ENCODE measurements at regions not wholly inside any gene's neighbourhood (a gene's known extent, or its start where the extent isn't known, plus 50 kb on each side); places are given as distances from the start of the nearest gene placed in this dataset.

DNA sequence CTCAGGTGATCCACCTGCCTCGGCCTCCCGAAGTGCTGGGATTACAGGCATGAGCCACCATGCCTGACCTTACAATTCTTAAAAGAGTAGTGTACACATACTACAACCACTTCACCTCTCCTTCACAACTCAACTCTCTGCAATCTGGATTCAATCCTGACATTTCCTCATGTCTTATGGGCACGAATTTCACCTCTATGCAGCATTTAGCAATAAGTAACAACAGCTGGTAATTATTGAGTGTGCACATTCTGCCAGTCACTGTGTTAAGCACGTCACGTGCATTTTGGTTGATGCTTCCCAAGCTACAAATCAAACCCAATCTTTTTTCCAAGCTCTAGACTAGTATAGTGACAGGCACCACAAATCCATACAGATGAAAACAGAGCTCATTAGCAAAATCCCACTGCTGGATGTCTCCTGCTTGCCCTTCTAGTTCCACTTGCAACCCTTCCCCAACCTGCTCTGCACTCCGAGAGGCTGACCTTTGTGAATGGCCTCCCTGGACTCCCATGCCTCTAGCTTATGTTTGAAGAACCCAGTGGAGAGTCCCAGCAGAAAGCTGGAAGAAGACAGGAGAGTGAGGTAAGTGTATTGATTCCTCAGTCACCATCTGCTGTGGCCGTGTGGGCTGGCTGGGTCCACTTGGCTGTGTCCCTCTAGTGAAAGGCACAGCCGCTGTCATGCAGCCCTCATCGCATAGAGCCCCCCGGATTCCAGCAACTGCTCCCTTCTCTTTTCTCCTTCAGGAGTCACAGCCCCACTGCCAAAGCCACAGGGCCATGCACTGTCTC is 176.5 kb downstream of the MEX3B start:
- DNase-seq (ENCODE audit: low read depth in 2 of 2) = no peak

DNA sequence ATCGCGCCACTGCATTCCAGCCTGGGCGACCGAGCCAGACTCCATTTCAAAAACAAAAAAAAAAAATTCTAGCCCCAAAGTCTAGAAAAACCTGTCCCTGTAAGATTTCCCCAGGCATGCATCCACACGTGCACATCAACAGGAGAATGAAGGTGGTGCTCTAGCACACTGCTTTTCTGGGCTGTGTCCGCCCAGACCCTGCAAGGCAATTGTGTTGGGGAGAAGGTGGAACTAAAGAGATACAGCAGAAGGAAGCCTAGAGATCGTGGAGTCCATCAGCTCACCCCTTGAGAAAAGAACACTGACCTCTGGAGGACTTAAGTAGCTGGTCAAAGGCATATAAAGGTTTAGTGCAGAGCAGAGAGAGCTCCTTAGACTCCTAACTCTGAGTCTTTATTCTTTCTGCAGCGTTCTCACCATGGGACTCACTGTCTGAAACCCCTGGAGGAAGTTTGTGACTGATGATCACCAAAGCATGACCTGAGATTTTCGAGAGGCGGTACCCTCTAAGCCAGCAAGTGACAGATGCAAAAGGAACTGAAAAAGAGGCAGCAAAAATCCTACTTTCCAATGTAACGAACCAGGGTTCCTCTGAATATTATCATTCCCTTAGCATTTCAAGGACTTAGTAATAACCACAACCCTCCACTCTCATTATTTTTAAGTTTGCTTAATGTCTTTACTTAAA is 179.8 kb downstream of the MEX3B start:
- DNase-seq (ENCODE audit: low read depth in 2 of 2) = no peak

DNA sequence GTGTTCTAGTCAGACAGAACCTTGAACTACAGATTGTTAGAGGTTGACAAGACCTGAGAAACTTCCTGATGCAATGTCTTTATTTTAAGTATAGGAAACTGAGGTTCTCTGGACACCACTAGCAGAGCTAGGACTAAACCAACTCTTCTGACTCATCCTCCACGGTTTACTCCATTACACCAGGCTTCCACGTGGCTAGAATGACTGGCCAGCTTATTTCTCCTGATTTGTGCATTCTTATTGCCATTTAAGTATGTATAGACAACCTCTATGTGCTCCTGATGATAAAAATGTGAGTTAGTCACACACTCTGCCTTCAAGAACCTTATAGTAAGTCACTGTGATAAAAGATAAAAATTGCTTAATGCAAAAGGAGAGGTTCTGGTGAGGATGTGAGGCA is 182.7 kb downstream of the MEX3B start:
- no peak for DNase-seq (ENCODE audit: low read depth in 2 of 2)

DNA sequence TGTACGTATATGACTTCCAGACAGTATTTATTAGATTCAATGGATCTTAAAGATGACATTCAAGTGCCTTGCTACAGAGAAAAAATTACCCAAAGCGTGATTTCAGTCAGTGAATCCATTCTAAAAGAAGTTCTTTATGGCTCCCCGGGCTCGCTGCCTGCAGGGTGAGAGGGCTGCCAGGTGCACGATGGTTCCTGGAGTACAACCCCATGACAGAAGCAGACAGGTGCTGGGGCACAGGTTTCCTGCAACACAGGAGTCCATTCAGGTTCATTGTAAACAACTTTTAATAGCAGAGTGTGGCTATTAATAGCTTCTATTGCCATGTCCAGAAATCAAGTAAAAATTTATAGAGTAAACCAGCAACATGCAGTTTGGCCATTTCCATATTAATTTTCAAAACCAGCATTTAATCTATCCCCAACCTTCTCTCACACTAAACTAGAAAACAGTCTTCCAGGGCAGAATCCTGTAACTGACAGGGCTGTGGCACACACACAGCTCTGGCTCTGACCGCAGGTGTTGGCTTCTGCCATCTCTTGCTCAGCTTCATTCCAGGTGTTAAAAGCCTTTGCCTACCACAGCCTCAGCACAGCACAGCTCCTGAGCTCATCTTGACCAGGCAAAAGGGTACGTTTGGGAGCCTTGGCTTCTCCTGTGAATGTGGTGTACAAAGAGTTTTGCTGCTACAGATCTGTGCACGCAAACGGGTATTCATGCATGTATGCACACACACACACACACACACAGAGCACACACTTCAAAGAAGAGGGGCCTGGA is 185.9 kb downstream of the MEX3B start:
- DNase-seq (ENCODE audit: low read depth in 2 of 2) = no peak

DNA sequence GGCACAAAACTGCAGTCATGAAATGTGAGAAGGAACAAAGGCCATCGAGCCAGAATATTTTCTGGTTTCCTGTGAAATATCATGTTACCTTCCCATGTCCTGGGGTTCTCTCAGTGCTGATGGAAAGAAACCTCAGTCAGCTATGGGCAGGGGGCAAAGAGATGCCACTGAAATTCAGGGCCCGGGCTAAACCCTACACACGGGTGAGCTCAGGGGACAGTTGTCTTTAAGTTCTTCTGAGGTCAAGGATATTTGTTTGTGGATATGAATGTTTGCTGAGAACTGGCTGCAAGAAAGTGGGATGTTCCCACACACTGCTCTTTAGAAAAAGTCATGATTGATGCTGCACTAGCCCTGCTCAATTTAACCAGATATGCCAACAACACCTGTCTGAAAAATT is 187.2 kb downstream of the MEX3B start:
- no peak for DNase-seq (ENCODE audit: low read depth in 2 of 2)

DNA sequence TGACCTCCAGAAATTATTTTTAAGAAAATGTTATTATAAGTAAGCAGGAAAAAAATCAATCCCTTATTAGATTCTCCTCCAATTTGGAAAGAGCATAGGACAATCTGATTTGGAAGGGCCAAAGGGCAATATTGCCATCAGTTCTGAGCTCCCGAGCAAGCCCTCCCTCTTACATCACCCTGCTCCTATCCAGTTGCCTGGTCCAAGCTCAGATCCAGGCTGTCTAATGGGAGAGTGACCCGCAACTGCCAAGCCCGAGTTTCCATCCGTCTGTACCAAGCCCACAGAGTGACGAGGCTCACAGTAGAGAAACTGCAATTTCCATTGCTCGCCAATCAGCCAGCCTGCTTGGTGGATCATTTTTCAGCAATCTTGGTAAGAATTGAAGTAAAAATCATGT is 187.7 kb downstream of the MEX3B start:
- DNase-seq (ENCODE audit: low read depth in 2 of 2) = no peak

DNA sequence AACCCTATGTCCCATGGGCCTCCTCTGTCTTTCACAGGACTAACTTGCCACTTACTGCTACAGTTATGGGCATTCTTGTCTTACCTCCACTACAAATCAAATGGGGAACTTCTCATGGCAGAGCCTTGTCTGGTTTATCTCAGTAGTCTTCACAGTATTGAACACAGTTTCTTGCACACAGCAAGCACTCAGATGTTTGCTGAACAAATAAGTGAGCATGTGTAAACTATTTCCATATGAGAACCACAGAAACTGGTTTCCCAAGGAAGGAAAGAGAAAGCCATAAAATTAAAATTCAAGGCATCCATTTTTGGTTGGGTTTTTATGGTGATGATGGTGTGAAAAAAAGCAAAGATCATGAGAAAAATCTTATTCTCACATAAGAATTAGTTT is 189.2 kb downstream of the MEX3B start:
- DNase-seq (ENCODE audit: low read depth in 2 of 2) = no peak

DNA sequence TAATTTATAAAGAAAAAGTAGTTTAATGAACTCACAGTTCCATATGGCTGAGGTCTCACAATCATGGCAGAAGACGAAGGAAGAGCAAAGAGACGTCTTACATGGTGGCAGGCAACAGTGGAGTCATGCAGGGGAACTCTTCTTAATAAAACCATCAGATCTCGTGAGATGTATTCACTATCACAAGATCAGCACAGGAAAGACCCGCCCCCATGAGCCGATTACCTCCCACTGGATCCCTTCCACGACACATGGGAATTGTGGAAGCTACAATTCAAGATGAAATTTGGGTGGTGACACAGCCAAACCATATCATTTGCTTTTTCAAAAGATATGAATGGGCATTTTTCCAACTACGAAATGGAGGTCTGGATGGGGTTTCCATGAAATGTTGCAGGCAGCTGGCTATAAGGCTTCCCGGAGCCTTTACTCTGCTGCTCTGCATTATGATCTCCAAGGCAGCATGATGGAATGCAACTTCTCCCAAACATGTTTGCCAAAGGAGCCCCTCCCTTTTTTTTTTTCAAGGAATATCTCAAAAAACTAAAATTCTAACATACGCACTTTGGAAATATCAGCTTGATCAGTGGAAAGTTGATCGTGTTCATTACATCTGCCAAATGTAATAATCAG is 189.7 kb downstream of the MEX3B start:
- DNase-seq (ENCODE audit: low read depth in 2 of 2) = no peak

DNA sequence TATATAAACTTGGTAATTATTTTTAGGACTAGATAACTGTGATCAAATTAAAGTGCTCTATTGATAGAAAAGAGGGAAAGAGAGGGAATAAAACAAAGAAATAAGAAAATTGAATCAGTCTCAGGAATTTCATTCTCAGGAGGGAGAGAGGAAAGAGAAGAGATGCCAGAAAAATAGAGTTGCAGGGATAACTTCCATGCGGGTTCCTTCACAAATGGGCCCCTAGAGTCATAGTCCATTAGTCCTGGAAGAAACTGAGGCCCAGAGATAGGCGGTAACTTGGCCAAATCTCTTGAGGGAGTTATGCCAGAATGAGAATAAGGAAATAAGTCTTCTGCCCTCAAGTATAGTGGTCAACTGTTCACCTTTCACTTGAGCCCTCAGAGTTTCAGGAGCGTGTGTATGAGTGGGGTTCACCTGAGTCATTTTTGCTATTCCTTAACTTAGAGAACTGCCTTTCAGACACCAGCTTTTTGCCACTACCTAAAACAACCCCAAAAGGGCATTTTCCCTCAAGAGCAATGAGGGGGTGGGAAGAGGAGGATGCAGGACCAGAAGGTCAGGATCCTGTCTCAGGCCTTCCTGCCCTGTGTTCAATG is 192.6 kb downstream of the MEX3B start:
- DNase-seq (ENCODE audit: low read depth in 2 of 2) = no peak

DNA sequence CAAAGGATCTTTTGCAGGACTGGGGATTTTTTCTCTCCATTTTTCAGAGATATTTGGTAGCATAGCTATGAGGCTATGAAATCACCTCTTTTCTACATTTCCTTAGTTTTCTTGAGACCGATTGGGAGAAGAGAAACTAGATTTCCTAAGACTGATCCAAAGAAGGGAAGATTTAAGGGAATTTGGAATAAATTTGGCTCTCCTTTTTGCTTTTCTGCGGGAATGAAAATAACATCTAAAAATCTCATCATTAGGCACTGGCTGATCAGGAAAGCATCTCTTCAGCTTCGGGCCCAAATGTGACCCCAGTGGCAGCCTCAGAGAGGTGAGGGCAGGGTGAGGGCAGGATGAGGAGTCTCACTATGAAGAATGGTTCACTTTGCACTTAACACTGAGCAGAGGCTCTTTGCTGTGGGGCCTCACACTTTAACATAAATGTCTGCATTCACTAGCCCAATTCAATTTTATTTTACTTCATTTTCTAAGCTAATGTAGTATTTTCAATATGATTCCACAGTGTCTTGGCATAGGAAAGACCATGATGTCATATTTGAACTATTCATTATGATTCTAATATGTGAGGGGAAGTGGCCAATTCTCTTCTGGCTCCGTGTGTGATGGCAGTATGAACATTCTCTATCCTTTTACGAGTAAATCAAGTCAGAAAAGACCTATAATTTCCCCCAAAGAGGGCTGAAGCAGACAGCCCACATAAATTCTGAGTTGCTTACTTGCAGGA is 193.2 kb downstream of the MEX3B start:
- no peak for DNase-seq (ENCODE audit: low read depth in 2 of 2)

DNA sequence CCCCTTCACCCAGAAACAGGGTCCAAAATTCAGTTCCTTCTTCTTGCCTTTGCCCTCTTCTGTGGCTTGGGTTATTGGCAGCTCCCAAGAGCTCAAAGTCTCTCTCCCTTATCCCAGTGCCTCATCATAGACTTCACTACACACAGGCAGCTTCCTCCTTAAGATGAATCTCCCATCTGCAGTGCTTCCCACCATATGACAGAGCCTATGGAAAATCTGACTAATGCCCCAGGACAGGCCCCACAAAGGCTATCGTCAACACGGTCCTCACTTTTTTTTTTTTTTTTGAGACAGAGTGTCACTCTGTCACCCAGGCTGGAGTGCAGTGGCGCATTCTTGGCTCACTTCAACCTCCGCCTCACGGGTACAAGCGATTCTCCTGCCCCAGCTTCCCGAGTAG is 194.1 kb downstream of the MEX3B start:
- no peak for DNase-seq (ENCODE audit: low read depth in 2 of 2)

DNA sequence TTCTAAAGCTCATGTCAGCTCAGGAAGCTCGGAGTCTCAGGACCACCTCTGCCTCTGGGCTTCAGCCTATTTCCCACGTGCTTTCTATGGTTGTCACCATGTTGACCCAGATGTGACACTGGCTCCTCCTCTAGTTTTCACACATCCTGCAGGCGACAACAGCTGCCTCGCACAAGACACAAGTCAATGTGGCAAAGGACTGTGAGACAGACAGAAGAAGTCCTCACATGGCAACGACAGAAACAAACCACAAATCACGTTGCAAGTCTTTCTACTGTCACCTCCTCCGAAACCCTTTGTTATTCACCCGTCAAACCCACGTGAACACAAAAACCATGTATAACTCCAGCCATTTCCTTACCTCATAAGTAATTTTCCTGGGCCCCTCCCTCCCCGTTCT is 194.5 kb downstream of the MEX3B start:
- no peak for DNase-seq (ENCODE audit: low read depth in 2 of 2)

DNA sequence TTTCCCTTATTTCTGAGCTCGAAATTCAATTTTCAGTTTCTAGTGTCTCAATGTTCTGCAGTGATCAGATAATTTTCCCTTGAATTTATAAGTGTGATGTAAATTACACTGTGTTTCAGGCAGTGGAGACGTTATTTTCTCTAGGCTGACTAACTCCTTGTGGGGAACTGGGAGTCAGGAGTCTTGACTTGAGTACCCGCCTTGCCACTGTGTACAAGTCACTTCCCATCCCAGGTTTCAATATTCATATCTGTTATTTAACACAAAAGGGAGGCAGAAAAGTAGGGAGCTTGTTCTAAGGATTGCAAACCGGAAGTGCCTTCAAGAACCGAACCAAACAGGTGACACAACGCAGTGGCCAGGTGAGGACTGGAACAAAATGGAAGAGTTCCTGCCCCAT is 196.5 kb downstream of the MEX3B start:
- no peak for DNase-seq (ENCODE audit: low read depth in 2 of 2)

DNA sequence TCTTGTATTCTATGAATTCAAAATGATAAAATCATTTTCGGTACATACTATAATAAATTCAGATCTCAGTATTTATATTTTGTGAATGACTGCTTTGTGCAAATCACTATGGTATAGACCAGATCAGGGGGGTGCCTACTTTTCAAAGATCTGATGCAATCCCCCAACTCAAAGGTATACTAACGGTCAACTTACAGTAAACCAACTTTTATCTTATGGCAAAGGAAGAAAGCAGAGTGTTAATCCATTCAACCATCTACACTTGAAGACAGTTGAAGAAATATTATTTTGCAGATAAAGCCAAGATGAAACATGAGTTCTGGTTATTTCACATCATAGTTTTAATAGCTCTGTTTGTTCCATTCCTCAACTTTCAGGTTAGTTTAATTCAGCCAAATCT is 197.1 kb downstream of the MEX3B start:
- no peak for DNase-seq (ENCODE audit: low read depth in 2 of 2)

DNA sequence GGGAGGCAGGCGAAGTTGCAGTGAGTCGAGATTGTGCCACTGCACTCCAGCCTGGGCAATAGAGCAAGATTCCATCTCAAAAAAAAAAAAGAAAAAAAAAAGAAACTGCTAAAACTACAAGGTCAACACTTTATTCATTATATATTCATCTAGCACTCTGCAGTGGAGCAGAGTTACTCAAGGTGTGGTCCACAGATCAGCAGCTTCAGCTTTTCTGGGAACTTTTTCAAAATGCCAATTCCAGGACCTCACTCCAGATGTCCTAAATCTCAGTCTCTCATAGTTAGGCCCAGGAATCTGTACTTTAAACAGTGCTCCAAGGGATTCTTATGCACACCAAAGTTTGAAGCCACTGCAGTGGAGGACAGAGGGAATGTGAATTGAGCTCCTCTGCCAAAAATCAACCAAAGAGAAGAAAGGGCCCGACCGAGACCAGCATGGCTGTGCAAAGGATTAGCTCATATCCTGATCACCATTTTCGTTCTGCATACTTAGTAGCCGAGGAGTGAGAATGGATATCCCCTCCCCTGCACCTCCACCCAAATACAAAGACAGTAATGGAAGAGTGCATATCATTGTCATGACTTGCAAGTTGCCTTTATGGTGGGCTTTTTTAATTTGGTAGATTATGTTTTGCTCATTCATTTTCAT is 201.9 kb downstream of the MEX3B start:
- no peak for DNase-seq (ENCODE audit: low read depth in 2 of 2)

DNA sequence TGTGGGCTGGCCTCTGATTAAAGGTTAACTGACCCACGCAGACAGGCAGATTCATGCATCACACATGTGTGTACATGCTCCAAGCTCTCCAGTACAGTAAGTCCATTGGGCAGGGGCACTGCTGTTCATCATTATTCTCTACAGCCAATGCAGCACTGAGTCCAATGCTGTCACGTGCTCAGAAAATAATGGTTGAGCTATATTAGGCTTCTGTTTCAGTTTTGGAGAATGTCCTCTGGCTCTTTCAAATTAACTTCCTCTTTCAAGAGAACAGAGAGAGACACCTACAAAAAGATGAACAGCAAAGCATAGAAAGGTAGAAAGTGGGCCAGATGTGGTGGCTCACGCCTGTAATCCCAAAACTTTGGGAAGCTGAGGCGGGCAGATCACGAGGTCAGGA is 202.6 kb downstream of the MEX3B start:
- DNase-seq (ENCODE audit: low read depth in 2 of 2) = no peak

DNA sequence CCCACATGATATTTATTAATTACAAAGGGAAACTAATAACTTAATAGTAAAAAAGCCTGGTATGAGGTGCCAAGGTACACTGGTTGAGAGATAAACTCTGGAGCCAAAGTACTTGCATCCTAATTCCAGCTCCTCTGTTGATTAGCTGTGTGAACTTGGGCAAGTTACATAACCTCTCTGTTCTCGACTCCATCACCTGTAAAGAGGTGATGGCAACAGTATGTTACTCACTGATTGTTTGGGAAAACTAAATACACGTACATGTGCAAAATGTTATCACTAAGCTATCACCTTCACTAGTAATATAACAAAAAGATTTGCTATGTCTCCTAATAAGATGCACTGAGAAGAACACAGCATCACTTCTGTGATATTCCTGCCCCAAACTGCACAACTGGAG is 206.4 kb downstream of the MEX3B start:
- no peak for DNase-seq (ENCODE audit: low read depth in 2 of 2)

DNA sequence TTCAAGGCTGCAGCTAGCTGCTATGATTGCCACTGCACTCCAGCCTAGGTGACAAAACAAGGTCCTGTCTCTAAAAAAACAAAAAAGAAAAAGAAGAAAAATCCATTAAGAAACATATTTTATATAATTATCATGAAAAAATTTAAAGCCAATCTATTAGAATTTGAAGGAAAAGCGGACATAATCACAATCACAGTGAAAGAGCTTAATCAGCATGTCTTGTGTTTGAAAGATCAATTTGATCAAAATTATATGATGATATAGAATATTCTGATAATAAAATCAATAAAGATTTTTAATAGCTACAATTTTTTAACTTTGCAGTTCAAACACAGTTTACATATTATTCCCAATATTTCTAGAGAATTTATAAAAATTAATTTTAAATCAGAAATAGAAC is 210.1 kb downstream of the MEX3B start:
- DNase-seq (ENCODE audit: low read depth in 2 of 2) = no peak

DNA sequence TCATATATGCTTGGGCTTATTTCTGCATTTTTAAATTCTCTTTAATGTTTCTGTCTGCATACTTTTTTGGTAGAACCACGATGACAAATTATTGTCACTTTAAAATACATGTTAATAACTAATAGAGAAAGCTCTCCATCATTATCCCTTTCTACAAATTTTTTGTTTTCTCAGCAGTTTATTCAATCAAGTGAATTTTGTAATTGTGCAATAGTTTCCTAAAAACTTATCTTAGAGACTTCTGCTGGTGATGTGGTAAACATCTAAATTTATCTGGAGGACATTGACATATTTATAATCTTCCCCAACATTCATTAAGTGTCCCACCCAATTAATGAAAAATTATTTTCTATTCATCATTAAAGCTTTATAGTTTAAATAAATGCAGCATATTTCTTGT is 215.3 kb downstream of the MEX3B start:
- no peak for DNase-seq (ENCODE audit: low read depth in 2 of 2)

DNA sequence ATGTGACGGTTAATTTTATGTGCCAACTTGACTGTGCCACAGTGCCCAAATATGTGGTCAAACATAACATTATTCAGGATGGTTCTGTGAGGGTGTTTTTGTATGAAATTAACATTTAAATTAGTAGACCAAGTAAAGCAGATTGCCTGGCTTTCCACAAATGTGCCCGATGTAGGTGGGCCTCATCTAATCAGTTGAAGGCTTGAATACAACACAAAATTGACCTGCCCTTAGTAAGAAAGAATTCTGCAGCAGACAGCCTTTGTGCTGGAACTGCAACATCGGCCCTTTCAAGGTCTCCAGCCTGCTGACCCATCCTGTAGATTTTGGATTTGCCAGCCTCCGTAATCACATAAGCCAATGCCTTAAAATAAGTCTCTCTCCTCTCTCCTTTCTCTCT is 215.9 kb downstream of the MEX3B start:
- DNase-seq (ENCODE audit: low read depth in 2 of 2) = no peak

DNA sequence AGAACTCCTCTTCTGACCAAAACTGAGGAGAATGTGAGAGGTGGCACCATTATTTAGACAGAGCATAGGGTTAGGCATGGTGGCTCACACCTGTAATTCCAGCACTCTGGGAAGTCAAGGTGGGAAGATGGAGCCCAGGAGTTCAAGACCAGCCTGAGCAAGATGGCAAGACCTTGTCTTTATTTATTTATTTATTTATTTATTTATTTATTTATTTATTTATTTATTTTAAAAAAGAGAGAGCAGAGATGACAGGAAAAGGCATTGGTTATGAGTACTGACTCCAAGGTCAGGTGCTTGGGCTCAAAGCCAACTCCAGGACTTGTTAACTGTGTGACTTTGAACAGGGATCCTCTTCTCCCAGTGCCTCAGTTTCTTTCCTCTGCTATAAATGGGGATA is 217.7 kb downstream of the MEX3B start:
- no peak for DNase-seq (ENCODE audit: low read depth in 2 of 2)
